ENCODE measurements at regions not wholly inside any gene's neighbourhood (a gene's known extent, or its start where the extent isn't known, plus 50 kb on each side); places are given as distances from the start of the nearest gene placed in this dataset.

DNA sequence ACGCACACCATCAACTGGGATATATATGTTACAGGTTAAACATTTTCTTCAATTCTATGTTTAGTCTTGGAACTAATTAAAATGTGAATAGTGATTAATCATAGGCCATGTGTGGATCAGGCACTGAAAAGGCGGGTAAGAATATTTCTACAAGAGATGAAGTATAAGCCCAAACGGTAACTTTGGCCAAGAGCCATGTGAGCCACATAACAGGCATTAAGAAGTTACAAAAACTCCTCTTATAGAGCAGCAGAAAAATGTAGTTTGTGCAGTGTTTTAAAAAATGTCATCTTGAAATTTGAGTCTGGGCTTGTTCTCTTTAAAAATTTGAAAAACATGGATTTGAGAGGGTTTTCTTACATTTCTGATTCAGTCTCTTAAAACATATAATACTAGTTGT lies 521.8 kb upstream of the DIPK2B start:
- no peak for DNase-seq

DNA sequence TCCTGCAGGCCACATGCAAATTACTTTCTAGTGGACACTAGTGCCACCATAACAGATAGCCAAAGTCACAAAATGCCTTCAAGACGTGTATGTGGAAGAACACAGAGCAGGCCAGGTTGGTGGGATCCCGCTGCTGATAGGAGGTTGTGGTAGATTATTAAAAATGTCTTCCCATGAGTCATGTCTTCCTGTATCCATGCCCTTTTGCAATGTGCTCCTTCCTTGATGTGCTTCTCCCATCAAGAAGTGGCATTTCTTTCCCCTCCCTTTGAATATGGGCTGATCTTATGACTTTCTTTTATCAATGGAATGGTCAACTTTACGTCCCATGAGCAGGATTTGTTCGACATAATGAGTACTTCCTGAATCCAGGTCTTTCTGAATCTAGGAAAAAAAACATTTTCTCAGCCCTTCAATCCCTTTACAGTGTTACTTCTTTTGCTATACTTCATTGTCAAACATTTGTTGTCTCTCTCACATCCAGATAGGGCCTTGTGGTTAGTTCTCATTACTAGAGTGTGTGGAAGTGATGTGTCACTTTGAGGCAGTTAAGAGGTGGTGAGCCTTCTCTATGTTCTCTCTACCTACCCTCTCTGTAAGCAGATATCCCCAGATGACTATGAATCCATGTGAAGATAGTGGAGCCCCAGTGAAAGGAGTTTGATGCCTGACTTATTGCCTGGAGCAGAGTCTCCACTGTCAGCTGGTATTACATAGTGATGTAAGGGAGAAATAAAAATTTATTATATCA lies 519.2 kb upstream of the DIPK2B start:
- no peak for DNase-seq

DNA sequence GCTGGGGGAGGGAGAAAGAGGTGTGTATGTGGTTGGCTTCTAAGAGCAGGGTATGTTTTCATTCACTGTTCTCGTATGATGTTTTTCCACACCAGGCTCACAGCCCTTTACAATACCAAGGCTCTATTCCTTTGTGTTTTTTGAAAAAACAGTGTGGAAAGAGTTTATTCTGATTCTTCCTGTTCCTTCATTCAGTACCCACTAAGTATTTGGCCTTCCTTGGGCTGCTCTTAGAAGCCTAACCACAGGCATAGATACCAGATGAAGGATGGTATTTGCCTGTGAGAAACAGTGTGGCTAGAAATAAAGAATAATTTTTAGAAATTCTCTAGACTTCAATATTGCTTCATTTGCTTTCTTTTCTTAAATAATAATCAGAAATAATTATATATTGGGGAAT lies 518.0 kb upstream of the DIPK2B start:
- no peak for DNase-seq

DNA sequence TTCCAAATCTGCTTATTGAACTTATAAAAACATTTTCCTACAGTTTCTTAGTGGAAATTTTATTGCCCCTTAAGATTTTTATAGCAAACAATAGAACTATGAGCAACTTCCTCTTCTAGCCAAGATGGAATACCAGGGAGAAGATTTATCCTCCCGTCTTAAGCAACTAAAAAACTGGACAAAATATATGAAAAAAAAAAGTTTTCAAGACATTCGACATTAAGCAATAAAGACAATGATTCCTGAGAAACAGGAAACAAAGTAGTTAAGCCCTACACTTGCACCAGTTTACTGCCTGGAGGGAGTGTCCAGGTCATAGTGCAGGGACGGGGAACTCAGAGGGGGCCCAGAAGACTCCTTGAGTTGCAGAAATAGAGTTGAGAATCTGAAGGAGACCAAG lies 516.1 kb upstream of the DIPK2B start:
- no peak for DNase-seq

DNA sequence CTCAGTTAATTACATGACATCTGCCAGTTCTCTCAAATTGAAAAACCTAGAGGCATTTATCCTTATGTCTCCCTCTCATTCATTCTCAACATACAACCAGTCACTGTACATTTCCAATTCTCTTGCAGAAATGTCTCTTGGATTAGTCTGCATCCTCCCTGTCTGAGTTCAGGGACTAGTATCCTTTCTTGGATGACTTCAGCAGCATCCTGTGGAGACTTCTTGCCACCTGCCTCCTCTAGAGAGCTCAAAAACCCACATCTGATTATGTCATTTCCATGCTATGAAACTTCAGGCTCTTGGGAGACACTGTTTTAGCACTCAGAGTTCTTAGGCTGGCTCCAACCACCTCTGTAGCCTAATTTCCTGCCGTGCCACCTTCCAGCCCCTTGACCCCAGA lies 515.1 kb upstream of the DIPK2B start:
- no peak for DNase-seq

DNA sequence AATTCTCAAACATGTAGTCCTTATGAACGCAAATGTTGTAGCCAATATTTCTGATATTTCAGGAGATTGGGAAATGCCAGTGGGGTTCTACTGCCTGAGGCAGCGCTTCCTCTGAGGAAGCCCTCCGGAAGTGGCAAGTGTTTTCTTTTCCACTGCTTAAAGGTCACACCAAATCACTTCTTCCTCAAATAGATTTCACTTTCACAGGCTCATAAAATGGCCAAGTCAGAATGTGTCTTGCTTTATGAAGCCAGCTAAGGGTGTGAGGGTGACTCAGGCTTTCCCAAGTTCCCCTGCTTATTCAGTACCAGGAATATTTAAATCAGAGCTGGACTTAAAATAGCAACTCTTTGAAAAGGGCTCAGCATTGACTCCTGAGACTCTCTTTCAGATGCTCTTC lies 514.2 kb upstream of the DIPK2B start:
- no peak for DNase-seq

DNA sequence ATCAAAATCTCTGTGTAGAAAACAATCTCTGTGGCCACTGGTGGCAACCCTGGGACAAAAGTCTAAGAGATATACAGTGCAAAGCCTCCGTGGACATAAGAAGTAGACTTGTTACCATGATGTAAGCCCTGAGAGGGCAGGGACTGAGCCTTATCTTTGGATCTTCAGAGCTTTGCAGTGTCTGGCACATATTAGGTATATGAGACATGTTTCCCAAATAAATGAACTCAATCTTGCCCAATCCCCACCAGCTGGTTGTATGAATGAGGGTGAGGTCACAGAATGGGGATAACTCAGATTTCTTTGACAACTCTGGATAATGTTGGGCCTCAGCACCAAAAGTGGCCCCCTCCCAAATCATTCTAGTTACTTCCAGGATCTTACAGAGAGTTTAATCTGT lies 511.4 kb upstream of the DIPK2B start:
- DNase-seq = no peak

DNA sequence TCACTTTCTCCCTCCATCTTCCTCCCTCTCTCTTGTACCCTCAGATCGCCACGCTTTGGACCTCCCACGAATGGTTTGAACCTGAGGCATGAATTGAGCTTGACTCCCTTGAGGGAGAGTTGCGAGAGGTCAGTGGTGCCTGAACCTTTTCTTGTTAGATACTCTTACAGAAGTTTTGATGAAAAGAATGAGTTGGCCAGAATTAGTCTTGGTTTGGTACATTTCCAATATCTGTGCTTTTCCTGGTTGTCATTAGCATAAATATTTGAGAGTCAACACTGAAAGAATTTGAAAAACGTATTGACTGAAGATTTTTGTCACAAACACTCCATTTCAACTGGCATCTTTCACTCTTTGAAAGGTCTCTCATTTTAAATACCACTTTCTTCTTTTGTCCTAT lies 510.6 kb upstream of the DIPK2B start:
- DNase-seq = no peak

DNA sequence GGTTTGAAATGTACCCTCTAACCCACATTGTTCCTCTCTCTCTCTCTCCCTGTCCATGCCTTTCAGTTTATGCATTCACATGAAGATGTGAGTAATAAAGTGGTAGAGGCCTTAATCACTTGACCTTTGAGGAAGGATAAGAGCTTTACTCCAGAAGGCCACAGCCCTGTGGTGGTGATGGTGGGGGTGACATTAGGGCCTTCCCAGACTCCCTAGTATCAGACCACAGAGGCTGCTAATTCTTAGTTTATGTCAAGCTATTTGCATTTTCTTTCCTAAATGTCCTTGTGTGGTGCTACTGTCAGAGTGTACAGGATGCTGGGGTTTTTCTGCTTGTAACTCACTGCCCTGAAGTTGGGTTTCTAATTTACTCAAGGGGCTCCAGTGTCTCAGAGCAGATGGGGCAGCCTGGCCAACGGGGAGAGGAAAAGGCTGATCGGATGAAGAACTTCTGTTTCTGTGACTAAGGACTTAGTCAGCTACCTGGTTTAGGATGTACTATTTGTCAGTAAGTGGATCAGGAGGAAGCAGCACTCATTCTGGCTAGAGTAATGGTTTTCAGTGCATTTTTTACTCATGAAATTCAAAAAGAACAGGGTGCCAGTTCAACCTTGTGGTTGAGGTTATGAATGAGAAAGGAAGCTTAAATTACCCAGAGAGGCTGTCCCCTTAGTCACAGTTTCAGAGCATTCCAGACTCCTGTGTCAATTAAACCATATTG lies 509.6 kb upstream of the DIPK2B start:
- DNase-seq = no peak

DNA sequence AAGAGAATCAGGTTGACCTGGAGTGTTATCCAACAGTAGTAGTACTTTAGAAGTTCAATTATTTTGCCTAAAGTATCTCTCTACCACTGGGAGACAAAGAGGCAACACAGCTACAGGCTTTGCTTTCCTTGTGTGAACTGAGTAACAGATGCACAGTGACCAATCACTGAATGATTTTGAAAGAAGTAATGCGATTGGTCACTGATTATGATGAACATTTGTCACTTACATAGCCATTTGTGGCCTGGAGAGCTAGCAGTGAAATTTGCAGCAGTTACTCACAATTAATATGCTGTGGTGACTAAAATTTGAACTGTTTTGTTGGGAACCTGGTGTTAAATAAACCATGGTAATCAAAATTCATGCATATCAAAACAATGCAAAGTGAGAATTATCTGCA lies 508.7 kb upstream of the DIPK2B start:
- no peak for DNase-seq

DNA sequence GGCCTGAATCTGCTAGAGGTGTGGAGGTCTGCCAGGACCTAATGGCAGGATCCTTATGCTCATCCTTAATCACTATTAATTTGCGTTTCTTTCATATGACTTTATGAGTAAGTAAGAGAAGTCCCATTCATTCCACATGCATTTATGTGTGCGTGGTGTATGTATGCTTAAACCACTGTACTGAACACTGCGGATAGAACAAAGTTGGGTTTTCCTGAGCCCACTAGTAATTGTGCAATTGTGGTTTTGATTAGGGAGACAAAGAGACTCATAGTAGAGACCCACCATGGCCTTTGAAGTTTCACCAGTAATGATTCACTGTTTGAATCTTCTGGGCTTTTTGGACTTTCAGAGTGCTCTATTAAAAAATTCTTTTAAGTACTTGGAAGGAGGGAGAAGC lies 498.5 kb upstream of the DIPK2B start:
- no peak for DNase-seq

DNA sequence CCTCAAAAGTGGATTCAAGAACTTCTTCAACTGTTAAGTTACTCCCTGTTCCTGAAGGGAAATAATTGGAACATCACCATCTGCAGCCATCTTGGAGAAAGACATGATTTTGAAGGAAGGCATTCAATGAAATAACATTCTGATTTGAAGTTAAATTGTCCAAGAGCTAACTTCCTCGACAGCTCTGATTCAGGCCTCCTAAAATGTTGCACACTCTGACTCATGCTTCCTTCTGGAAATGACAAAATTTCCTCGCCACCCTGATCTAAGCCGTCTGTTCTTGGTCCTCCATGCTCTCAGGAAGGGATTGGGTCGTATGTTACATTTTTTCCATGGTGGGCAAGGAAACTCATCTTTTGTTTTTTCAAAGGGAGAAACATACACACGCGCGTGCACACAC lies 496.9 kb upstream of the DIPK2B start:
- no peak for DNase-seq

DNA sequence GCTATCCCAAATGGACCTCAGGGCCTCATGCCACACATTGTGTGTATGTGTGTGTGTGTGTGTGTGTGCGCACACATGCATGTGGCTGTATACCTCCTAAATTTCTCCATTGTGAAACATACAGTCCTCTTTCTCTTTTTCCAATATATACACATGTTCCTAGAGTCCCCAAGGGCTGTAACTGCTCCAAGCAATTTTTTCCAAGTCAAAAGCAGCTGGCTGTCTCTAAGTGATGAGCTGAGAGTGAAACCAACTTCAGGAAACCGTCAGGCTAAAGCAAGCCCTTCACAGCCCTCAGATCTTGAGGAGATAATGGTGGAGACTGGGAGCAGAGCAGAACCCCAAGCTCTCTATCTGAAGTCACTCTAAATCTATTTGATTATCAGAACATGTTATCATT lies 496.1 kb upstream of the DIPK2B start:
- no peak for DNase-seq

DNA sequence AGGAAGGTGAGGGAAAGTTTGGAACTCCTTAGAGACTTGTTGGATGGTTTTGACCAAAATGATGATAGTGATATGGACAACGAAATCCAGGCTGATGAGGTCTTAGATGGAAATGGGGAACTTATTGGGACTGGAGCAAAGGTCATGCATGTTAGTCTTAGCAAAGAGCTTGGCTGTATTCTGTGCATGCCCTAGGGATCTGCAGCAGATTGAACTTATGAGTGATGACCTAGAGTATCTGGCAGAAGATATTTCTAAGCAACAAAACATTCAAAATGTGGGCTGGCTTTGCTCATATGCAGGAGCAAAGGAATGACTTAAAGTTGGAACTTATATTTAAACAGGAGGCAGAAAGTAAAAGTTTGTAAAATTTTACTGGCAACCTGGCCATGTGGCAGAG lies 489.3 kb upstream of the DIPK2B start:
- no peak for DNase-seq

DNA sequence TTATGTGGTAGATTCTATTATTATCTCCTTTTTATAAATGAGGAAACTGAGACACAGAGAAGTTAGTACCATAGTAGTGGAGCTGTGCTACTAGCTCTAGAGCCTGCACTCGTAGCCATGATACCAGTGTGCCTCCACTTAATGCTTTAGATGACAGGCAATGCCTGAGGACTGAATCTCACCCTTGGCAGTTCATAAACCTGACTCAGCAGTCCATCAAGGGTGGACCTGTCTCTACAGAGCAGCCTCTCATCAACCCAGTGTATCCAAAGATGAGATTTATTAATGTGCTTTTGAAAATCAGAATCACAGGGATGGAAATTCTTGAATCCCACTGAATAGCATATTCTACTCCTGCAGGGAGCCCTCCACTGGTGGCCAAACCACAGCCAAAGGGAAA lies 483.2 kb upstream of the DIPK2B start:
- no peak for DNase-seq

DNA sequence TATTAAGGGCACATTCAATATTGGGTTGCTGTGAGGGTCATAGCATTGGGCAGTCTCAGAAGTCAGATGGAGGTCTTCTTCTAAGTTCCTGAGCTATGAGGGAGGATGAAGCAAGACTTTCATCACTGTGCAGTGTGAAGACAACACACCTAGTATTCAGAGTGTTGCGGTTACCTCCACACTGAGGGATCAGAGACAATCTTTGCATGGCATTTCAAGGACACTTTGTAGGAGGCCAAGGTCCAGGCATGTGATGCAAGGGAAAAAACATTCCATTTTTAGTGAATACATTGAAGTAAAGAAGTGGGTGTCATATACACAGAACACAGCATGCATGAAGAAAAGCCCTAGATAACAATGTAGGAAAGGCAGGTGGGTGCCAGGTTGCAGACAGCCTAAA lies 481.2 kb upstream of the DIPK2B start:
- DNase-seq = no peak

DNA sequence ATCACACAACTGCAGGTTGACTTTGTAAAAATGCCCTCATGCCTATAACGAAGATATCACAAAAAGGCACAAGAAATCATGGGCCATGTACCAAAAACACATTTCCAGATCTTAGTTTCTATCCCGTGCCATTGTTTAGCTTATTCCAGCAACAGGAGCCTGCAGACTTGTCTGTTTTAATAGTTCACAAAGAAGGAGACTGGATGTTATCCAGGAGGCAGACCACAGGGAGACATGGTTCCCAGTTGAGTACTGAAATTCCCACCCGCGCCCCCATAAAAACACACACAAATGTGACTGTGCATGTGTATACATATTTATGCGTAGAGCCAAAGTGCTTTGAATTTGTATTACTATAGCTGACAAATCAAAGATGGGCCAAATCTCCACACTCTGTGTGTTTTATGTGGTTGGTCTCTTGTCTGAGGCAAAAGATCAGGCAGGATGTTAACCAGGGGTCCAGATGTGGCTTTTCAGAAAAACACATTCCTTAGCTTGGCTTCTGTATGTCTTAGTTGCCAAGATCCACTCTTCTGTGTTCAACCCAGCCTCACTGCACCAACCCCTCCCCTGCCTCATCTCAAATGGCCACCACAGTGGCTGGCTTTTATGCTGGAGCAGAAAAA lies 469.2 kb upstream of the DIPK2B start:
- no peak for DNase-seq

DNA sequence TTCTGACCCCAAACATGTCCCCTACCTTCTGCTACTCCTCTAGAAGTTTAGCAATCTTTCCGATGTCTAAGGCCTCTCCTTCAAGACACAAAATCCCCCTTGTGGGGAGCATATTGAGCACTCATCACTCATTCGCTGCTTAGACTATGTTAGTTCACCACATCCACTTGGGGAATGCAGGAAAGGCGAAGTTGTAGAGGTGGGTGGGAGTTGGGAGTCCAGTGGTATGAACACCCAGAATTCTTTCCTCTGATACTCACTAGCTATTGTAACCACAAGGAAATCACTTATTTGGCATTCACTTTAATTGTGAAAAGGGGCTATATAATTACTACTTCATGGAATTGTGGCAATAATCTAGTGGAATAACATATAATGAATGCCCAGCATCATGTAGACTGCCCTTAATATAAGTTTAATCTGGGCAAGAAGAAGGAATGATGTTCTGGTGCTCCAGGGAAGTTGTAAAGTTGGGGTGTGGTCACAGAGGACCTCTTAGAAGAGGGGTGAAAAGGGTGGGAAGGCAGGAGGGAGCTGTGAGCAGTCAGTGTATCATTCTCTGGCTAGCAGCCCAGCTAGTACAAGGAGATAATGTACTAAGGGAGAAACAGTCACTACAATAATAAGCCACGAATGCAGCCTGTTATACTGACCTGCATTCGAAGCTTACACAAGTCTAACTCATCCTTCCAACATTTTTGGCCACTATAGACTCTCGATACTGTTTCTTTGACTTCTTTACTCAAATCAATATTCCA lies 468.2 kb upstream of the DIPK2B start:
- no peak for DNase-seq

DNA sequence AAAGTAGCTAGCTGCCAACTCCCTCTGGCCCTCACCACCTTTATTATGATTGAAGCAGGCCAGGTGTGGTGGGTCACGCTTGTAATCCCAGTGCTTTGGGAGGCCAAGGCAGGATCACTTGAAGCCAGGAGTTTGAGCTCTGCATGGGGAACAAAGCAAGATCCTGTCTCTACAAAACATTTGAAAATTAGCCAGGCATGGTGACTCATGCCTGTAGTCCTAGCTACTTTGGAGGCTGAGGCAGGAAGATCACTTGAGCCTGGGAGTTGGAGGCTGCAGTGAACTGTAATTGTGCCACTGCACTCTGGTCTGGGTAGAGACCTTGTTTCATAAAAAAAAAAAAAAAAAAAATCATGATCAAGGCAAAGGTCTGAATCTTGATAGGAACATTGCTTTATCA lies 467.0 kb upstream of the DIPK2B start:
- no peak for DNase-seq

DNA sequence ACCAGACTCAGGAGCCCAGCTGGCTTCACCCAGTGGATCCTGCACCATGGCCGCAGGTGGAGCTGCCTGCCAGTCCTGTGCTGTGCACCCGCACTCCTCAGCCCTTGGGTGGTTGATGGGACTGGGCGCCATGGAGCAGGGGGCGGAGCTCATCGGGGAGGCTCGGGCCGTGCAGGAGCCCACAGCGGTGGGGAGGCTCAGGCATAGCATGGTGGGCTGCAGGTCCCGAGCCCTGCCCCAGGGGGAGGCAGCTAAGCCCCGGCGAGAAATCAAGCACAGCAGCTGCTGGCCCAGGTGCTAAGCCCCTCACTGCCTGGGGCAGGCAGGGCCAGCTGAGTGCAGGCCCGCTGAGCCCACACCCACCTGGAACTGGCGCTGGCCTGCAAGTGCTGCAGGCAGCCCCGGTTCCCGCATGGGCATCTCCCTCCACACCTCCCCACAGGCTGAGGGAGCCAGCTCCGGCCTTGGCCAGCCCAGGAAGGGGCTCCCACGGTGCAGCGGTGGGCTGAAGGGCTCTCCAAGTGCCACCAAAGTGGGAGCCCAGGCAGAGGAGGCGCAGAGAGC lies 464.1 kb upstream of the DIPK2B start:
- no peak for DNase-seq

DNA sequence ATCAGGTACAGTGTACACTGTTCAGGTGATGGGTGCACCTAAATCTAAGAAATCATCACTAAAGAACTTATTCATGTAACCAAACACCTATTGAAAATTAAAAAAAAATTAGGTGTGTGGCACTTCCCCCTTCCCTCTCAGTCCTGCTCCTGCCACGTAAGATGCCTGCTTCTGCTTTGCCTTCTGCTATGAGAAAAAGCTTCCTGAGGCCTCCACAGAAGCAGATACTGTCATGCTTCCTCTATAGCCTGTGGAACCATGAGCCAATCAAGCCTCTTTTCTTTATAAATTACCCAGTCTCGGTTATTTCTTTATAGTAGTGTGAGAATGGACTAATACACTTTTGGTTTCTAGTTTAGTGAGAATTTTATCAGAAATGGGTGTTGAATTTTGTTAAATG lies 459.8 kb upstream of the DIPK2B start:
- DNase-seq = no peak

DNA sequence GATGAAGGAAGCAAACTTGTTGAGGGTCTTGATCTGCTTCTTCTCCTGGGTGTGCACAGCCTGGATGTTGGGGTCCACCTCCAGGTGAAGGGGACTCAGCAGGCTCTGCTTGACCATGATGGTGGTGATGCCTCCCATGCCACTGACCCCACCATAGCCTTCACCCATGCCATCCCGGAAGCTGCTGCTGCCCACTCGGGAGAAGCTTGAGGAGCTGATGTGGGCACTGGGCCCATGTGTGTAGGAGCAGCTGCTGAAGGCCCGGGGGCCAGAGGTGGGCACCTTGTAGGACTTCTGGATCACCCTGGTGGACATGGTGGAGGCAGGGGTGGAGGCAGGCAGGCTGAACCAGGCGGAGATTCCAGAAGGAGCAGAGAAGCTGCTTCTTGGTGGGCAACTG lies 432.7 kb upstream of the DIPK2B start:
- no peak for DNase-seq

DNA sequence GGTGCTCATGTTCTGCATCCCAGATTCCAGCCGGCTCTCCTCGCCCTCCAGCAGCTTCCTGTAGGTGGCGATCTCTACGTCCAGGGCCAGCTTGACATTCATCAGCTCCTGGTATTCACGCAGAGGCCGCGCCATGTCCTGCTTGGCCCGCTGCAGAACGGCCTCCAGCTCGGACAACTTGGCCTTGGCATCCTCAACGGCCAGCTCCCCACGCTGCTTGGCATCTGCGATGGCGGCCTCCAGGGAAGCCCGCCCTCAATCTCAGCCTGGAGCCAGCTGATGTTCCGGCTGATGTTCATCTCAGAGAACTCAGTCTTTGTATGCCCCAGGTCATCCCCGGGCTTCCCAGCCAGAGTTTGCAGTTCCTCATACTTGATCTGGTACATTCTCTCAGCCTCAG lies 431.8 kb upstream of the DIPK2B start:
- no peak for DNase-seq

All from DMS79 (cell line).